ENCODE measurements at regions not wholly inside any gene's neighbourhood (a gene's known extent, or its start where the extent isn't known, plus 50 kb on each side); places are given as distances from the start of the nearest gene placed in this dataset.

GRCh38 chr5:57716661-57717060, 234.1 kb upstream of the ACTBL2 start:
- TF ChIP-seq CTCF (IDR thresholded peaks at IDR 0.05; ENCODE audit: insufficient read depth, low read depth, low read length) (no peak), EZH2 (IDR thresholded peaks at IDR 0.05; ENCODE audit: insufficient read depth, low read length) (no peak)
